Heart right ventricle (tissue), 16 donors: ENCODE measurements at regions not wholly inside any gene's neighbourhood (a gene's known extent, or its start where the extent isn't known, plus 50 kb on each side); places are given as distances from the start of the nearest gene placed in this dataset.
A peak's percentile ranks its signal among the peaks of the same experiment; 100 is the strongest.

Source experiments
- ATAC-seq, 8 donors: fragments of 200-7000 bp; cut with Tn5 transposase; one replicate each; pipeline ENCODE4 v1.9.1; 2020; ENCODE audit warnings: mild to moderate bottlenecking in 8 of 8, moderate library complexity in 8 of 8, moderate number of reproducible peaks in 1 of 8
- DNase-seq, 2 donors: peaks; one replicate each; pipeline ENCODE4 v3.0.0-alpha.2; 2020
- H3K27ac ChIP-seq, 10 donors: fragments of 200-600 bp; sonication (generic) in 2 of 10; one replicate each; pipeline versions ENCODE4 v1.5.0 to v1.8.0; 2020 to 2022; ENCODE audit warnings: mild to moderate bottlenecking in 3 of 10
- H3K27me3 ChIP-seq, 7 donors: fragments of 200-600 bp; one replicate each; pipeline ENCODE4 v1.8.0; 2021 to 2022; ENCODE audit warnings: mild to moderate bottlenecking in 2 of 7
- H3K36me3 ChIP-seq, 9 donors: fragments of 200-600 bp; sonication (generic) in 1 of 9; one replicate each; pipeline versions ENCODE4 v1.5.0 to v1.8.0; 2020 to 2022; ENCODE audit warnings: mild to moderate bottlenecking in 2 of 9
- H3K4me1 ChIP-seq, 9 donors: fragments of 200-600 bp; sonication (generic) in 1 of 9; one replicate each; pipeline versions ENCODE4 v1.5.0 to v1.8.0; 2020 to 2022; ENCODE audit warnings: mild to moderate bottlenecking in 4 of 9
- H3K4me3 ChIP-seq, 10 donors: fragments of 200-600 bp; sonication (generic) in 2 of 10; one replicate each; pipeline versions ENCODE4 v1.5.0 to v1.8.0; 2020 to 2022; ENCODE audit warnings: mild to moderate bottlenecking in 7 of 10, moderate library complexity in 2 of 10
- H3K9me3 ChIP-seq, 11 donors: fragments of 200-600 bp in 10 of 11; sonication (generic) in 2 of 11; one replicate each; pipeline versions ENCODE4 v1.5.0 to v1.8.0; 2013 to 2022; ENCODE audit warnings: mild to moderate bottlenecking in 2 of 11, control low read depth in 1 of 11, moderate library complexity in 1 of 11
- CTCF ChIP-seq, 9 donors: fragments of 200-600 bp; sonication (generic) in 2 of 9; IDR thresholded peaks; one replicate each; pipeline versions ENCODE4 v1.5.0 to v1.8.0; 2021 to 2022; ENCODE audit warnings: antibody characterized with exemption in 9 of 9, mild to moderate bottlenecking in 5 of 9, moderate library complexity in 1 of 9
- WGBS, 2 donors: extraction: QIAGEN DNeasy Blood & Tissue Kit; methylation state at CpG; one replicate each; pipeline ENCODE4 v1.1.7; 2013; ENCODE audit warnings: inconsistent platforms in 1 of 2; 5-methylcytosine and 5-hydroxymethylcytosine counted together
- intact Hi-C, 10 donors: fragments of 100-400 bp; cut with DNase I; formaldehyde crosslinking; loops; one replicate each; pipeline versions ENCODE4 v1.11.1 to v1.14.2; 2022
- donor health status: Arrhythmogenic right ventricular cardiomyopathy.
- donor health status: ischemic (EF 13 %, LVEDD 7.1; RV severe dilation, severe dysfunction).
- donor health status: healthy with polysubstance abuse.
- donor health status: DM: no; HTN: yes; CAD: no.
- donor health status: DM: no; HTN: no; CAD: no.
- donor health status: ischemic (EF 25% LVEDD 6.9; RV normal size, moderate dysfunction).
- donor health status: ischemic (EF 25% LVEDD 5.7; RV mildly dilated, moderate dysfunction).
- donor health status: healthy.
- donor health status: DM: yes; HTN: yes; CAD: no.
- donor health status: Ischemic cardiomyopathy.
- donor health status: ischemic (EF 35%, LVEDD 5.7; RV mildly dilated, moderate dysfunction).
- donor health status: nonischemic (EF 11% LVEDD 7.7; RV severe dilation, severe dysfunction).
- donor health status: DM: yes; HTN: yes; CAD: no.
- donor health status: PGD.
- donor health status: ischemic (EF 29% LVEDD 5.4; RV normal size, mild dysfunction).
- donor health status: nonischemic (EF 23%, LVEDD 6.1; RV moderate dilation, normal function).

GRCh38 chr15:96578393-96578792, 247.9 kb downstream of the NR2F2 start:
- intact Hi-C loops, result no loop called here
- no peak for TF ChIP-seq CTCF (IDR thresholded peaks at IDR 0.05)
- DNase-seq (no peak), ATAC-seq (no peak)
- H3K27ac ChIP-seq, result no peak overlapping the region
- H3K9me3 ChIP-seq, result no peaks in the 10 kb centered on the region
- peaks cover 0 to 8% (median 0%) of the 10 kb centered on the region in 7 donors for H3K27me3 ChIP-seq
- WGBS, 2 donors, result 80 to 81% methylated on average over 5 of the region's 5 CpGs
- H3K4me1 ChIP-seq, result no peaks in the 10 kb centered on the region
- no peak overlapping the region for H3K4me3 ChIP-seq
- H3K36me3 ChIP-seq, result no peaks in the 10 kb centered on the region

GRCh38 chr15:96581371-96581770, 250.9 kb downstream of the NR2F2 start:
- H3K4me3 ChIP-seq, result no peak overlapping the region
- no peak for DNase-seq
- intact Hi-C loops, result loop anchor here in 5 of 10 donors (5.0 to 10.0 kb wide), 3 partner anchors 217 to 227 kb away; no protein-coding TSS in a partner anchor

GRCh38 chr15:96582473-96582872, 252.0 kb downstream of the NR2F2 start:
- intact Hi-C loops, result loop anchor here in 5 of 10 donors (5.0 to 10.0 kb wide), 3 partner anchors 218 to 228 kb away; no protein-coding TSS in a partner anchor
- DNase-seq (no peak), ATAC-seq (no peak)
- no peak for TF ChIP-seq CTCF (IDR thresholded peaks at IDR 0.05)
- Histone ChIP-seq H3K4me3 (no peak overlapping the region), H3K4me1 (peaks cover 0 to 15% (median 0%) of the 10 kb centered on the region in 9 donors), H3K9me3 (no peaks in the 10 kb centered on the region), H3K36me3 (no peaks in the 10 kb centered on the region), H3K27me3 (peaks cover 0 to 8% (median 0%) of the 10 kb centered on the region in 7 donors), H3K27ac (no peak overlapping the region)
- 84 to 92% methylated on average over 11 of the region's 11 CpGs for WGBS, 2 donors

More at GRCh38 chr15:96581371-96581770, 250.9 kb downstream of the NR2F2 start:
- no peak for ATAC-seq
- H3K27ac ChIP-seq, result no peak overlapping the region
- H3K27me3 ChIP-seq, result peaks cover 0 to 8% (median 0%) of the 10 kb centered on the region in 7 donors
- WGBS, 2 donors, result 91 to 94% methylated on average over 11 of the region's 11 CpGs
- no peaks in the 10 kb centered on the region for H3K9me3 ChIP-seq
- no peaks in the 10 kb centered on the region for H3K36me3 ChIP-seq
- no peak for TF ChIP-seq CTCF (IDR thresholded peaks at IDR 0.05)
- peaks cover 0 to 11% (median 0%) of the 10 kb centered on the region in 9 donors for H3K4me1 ChIP-seq

- peaks cover 0 to 10% (median 0%) of the 10 kb centered on the region in 7 donors for H3K27me3 ChIP-seq
- peak in 2 of 9 donors; percentile 24 to 25 for TF ChIP-seq CTCF (IDR thresholded peaks at IDR 0.05)
- no peak overlapping the region for H3K4me3 ChIP-seq
- intact Hi-C loops, result loop anchor here in 5 of 10 donors (5.0 to 10.0 kb wide), 3 partner anchors 219 to 229 kb away; no protein-coding TSS in a partner anchor
- H3K36me3 ChIP-seq, result no peaks in the 10 kb centered on the region
- H3K9me3 ChIP-seq, result no peaks in the 10 kb centered on the region
- no peak overlapping the region for H3K27ac ChIP-seq
- H3K4me1 ChIP-seq, result peaks cover 0 to 15% (median 0%) of the 10 kb centered on the region in 9 donors
- WGBS, 2 donors, result 91 to 94% methylated on average over 2 of the region's 2 CpGs
- no peak for ATAC-seq
- DNase-seq, result no peak
Observed at GRCh38 chr15:96583671-96584070, 253.2 kb downstream of the NR2F2 start.
